Thyroid gland (tissue), 4 donors: ENCODE measurements at regions not wholly inside any gene's neighbourhood (a gene's known extent, or its start where the extent isn't known, plus 50 kb on each side); places are given as distances from the start of the nearest gene placed in this dataset.

Experiments
- DNase-seq, 2 donors: peaks; one replicate each; pipeline ENCODE4 v3.0.0-alpha.2; 2019
- H3K27ac ChIP-seq, 3 donors: fragments of 200-600 bp; sonication (generic); 1 replicate in 2 of 3; 2 replicates in 1 of 3; pipeline ENCODE4 v1.5.1; 2016 to 2019; ENCODE audit warnings: mild to moderate bottlenecking in 1 of 3, moderate library complexity in 1 of 3
- H3K27me3 ChIP-seq: fragments of 200-600 bp; sonication (generic); one replicate; pipeline ENCODE4 v1.5.1; 2019
- H3K36me3 ChIP-seq, 2 donors: fragments of 200-600 bp; sonication (generic); one replicate each; pipeline ENCODE4 v1.5.1; 2016 to 2019
- H3K4me1 ChIP-seq, 2 donors: fragments of 200-600 bp; sonication (generic); one replicate each; pipeline ENCODE4 v1.5.1; 2017 to 2019
- H3K4me3 ChIP-seq, 3 donors: fragments of 200-600 bp; sonication (generic); replicated peaks in 1 of 3; 1 replicate in 2 of 3; 2 replicates in 1 of 3; pipeline ENCODE4 v1.5.1; 2016; ENCODE audit warnings: mild to moderate bottlenecking in 1 of 3
- H3K9me3 ChIP-seq: fragments of 200-600 bp; sonication (generic); one replicate; pipeline ENCODE4 v1.5.1; 2017
- POLR2A ChIP-seq, 2 donors: fragments of 450-650 bp; IDR thresholded peaks; one replicate each; pipeline ENCODE4 v1.6.1; 2017; ENCODE audit warnings: antibody characterized with exemption in 2 of 2, mild to moderate bottlenecking in 2 of 2, moderate library complexity in 1 of 2
- WGBS, 2 donors: methylation state at CpG; one replicate each; pipeline ENCODE4 v1.1.5; 2017; 5-methylcytosine and 5-hydroxymethylcytosine counted together
- intact Hi-C: fragments of 100-400 bp; cut with DNase I; formaldehyde crosslinking; loops from one replicate; pipeline ENCODE4 v1.15.1; 2023
- TF ChIP-seq, protein P1 (sequence below), 6 experiments: fragments of 200-600 bp in 3 of 6; fragments of 450-650 bp in 3 of 6; sonication (generic) in 3 of 6; IDR thresholded peaks; one replicate each; pipeline ENCODE4 v1.5.1; 2016 to 2019; ENCODE audit warnings: antibody characterized with exemption in 6 of 6, mild to moderate bottlenecking in 2 of 6, inconsistent platforms in 1 of 6, moderate library complexity in 1 of 6

DNA sequence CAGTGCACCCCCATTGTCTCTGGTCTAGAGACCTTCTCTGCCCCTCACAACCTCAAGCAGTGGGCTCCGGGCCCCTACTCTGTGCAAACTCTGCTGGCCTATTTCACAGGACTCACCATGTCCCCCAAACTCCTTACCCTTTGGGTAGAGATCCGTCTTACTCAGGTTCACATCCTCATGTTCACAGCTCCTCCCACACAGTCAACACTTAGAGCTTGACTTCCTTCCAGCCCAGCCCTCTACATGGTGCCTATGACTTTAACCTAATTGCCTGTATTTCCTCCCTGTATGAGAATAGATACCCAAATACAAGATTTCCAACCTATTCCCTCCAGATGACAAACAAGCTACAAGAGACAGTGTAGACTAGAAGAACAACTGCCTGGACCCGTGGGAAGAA is 528.6 kb upstream of the JARID2 start:
- intact Hi-C loops, result no loop called here
- no peaks in the 10 kb centered on the region for H3K9me3 ChIP-seq
- H3K36me3 ChIP-seq, result no peaks in the 10 kb centered on the region
- DNase-seq, result no peak
- H3K4me3 ChIP-seq, result no peak overlapping the region
- H3K4me1 ChIP-seq, result no peaks in the 10 kb centered on the region
- H3K27me3 ChIP-seq, result no peaks in the 10 kb centered on the region
- TF ChIP-seq POLR2A (IDR thresholded peaks at IDR 0.05), result no peak
- TF ChIP-seq, protein P1, sequence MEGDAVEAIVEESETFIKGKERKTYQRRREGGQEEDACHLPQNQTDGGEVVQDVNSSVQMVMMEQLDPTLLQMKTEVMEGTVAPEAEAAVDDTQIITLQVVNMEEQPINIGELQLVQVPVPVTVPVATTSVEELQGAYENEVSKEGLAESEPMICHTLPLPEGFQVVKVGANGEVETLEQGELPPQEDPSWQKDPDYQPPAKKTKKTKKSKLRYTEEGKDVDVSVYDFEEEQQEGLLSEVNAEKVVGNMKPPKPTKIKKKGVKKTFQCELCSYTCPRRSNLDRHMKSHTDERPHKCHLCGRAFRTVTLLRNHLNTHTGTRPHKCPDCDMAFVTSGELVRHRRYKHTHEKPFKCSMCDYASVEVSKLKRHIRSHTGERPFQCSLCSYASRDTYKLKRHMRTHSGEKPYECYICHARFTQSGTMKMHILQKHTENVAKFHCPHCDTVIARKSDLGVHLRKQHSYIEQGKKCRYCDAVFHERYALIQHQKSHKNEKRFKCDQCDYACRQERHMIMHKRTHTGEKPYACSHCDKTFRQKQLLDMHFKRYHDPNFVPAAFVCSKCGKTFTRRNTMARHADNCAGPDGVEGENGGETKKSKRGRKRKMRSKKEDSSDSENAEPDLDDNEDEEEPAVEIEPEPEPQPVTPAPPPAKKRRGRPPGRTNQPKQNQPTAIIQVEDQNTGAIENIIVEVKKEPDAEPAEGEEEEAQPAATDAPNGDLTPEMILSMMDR (IDR thresholded peaks at IDR 0.05), result no peak
- H3K27ac ChIP-seq, result no peak overlapping the region
- WGBS, 2 donors, result 75 to 84% methylated on average over 3 of the region's 3 CpGs

- no peaks in the 10 kb centered on the region for H3K4me1 ChIP-seq
- 72 to 78% methylated on average over 4 of the region's 4 CpGs for WGBS, 2 donors
- intact Hi-C loops, result no loop called here
- TF ChIP-seq, protein P1 (IDR thresholded peaks at IDR 0.05), result no peak
- TF ChIP-seq POLR2A (IDR thresholded peaks at IDR 0.05), result no peak
- H3K36me3 ChIP-seq, result no peaks in the 10 kb centered on the region
- H3K9me3 ChIP-seq, result no peaks in the 10 kb centered on the region
- no peak overlapping the region for H3K4me3 ChIP-seq
- no peak overlapping the region for H3K27ac ChIP-seq
- H3K27me3 ChIP-seq, result no peaks in the 10 kb centered on the region
- no peak for DNase-seq
Measured at GRCh38 chr6:14718861-14719260, 527.0 kb upstream of the JARID2 start.

GRCh38 chr6:14719270-14719669 is 526.6 kb upstream of the JARID2 start:
- Histone ChIP-seq H3K27ac (no peak overlapping the region), H3K4me3 (no peak overlapping the region), H3K27me3 (no peaks in the 10 kb centered on the region), H3K4me1 (no peaks in the 10 kb centered on the region), H3K36me3 (no peaks in the 10 kb centered on the region), H3K9me3 (no peaks in the 10 kb centered on the region)
- no peak for TF ChIP-seq POLR2A (IDR thresholded peaks at IDR 0.05)
- 59 to 81% methylated on average over 7 of the region's 7 CpGs for WGBS, 2 donors
- no peak for DNase-seq
- intact Hi-C loops, result no loop called here

- TF ChIP-seq POLR2A (IDR thresholded peaks at IDR 0.05), result no peak
- TF ChIP-seq, protein P1 (IDR thresholded peaks at IDR 0.05), result no peak
- Histone ChIP-seq H3K4me3 (no peak overlapping the region), H3K4me1 (no peaks in the 10 kb centered on the region), H3K9me3 (no peaks in the 10 kb centered on the region), H3K36me3 (no peaks in the 10 kb centered on the region), H3K27me3 (no peaks in the 10 kb centered on the region), H3K27ac (no peak overlapping the region)
- intact Hi-C loops, result no loop called here
- WGBS, 2 donors, result 71 to 77% methylated on average over 1 of the region's 1 CpG
- DNase-seq, result no peak
Measured at GRCh38 chr6:14720411-14721102, 525.3 kb upstream of the JARID2 start.

DNA sequence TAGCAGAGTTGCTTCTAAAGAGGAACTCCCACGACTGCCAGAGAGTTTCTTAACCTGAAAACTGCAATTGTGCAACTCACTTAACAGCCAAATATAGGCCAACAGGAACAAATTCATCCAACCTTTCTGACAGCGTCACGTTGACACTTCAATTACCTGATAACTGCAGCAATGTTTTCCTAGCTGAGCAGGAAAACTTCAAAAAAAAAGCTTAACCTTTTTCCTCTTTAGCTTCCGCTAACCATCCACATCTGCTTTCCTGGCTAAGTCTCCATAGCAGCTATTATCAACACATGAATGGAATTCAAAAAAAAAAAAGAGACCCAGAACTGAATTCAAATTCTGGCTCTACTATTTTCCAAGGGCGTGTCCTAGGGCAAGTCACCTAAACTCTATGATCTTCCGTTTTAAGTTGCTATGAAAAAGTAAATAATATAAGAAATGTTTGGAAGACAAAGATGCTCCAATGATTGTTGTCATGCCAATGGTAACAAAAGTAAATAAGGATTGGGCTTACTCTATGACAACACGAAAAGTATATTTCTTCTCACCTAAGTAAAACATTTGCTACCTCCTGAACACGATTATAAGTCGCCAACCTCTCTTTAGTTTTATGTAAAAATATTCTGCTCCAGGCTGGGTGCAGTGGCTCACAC is 524.6 kb upstream of the JARID2 start:
- H3K36me3 ChIP-seq, result no peaks in the 10 kb centered on the region
- intact Hi-C loops, result no loop called here
- H3K27me3 ChIP-seq, result no peaks in the 10 kb centered on the region
- no peak overlapping the region for H3K27ac ChIP-seq
- 55 to 62% methylated on average over 9 of the region's 9 CpGs for WGBS, 2 donors
- no peaks in the 10 kb centered on the region for H3K9me3 ChIP-seq
- DNase-seq, result no peak
- no peak overlapping the region for H3K4me3 ChIP-seq
- no peaks in the 10 kb centered on the region for H3K4me1 ChIP-seq
- no peak for TF ChIP-seq POLR2A (IDR thresholded peaks at IDR 0.05)
- TF ChIP-seq, protein P1 (IDR thresholded peaks at IDR 0.05), result no peak
